ENCODE measurements at regions not wholly inside any gene's neighbourhood (a gene's known extent, or its start where the extent isn't known, plus 50 kb on each side); places are given as distances from the start of the nearest gene placed in this dataset.

- TF ChIP-seq CTCF (IDR thresholded peaks at IDR 0.05; ENCODE audit: low read depth, low read length, poor library complexity, severe bottlenecking) (no peak), EZH2phosphoT487 (IDR thresholded peaks at IDR 0.05; ENCODE audit: borderline replicate concordance, low read length) (no peak)
These were observed 191.4 kb upstream of the OSR1 start for GRCh38 chr2:19549821-19550220.

Data from DOHH2 (cell line).